ENCODE measurements at regions not wholly inside any gene's neighbourhood (a gene's known extent, or its start where the extent isn't known, plus 50 kb on each side); places are given as distances from the start of the nearest gene placed in this dataset.

GRCh38 chr5:81848362-81848880, 97.5 kb upstream of the SSBP2 start:
- in situ Hi-C loops (cut with HindIII; ENCODE audit: extremely low pct_ligation_motif_present, low pct_unique_long_range_greater_than_20kb), result loop anchor here (25.0 kb wide), 1 partner anchor 336 kb away; no protein-coding TSS in a partner anchor
- no peak overlapping the region for H3K4me3 ChIP-seq (replicated peaks in 1 of 3; ENCODE audit: insufficient read depth in 1 of 3, low read depth in 2 of 3, low read length in 3 of 3)
- H3K36me3 ChIP-seq (replicated peaks in 1 of 2; ENCODE audit: control insufficient read depth in 1 of 2, insufficient read depth in 2 of 2, low read length in 2 of 2), result no peaks in the 10 kb centered on the region
- peaks cover 3 to 15% of the 10 kb centered on the region in 2 experiments; a peak in 3 of 5 replicates for H3K27me3 ChIP-seq (ENCODE audit: control insufficient read depth in 1 of 2, insufficient read depth in 2 of 2, low read length in 2 of 2)
- CTCF ChIA-PET (ENCODE audit: low intra/inter-chr PET ratio, low total read pairs), result no interaction called here
- POLR2A ChIA-PET, result no interaction called here
- ATAC-seq, result no peak
- intact Hi-C loops (cut with micrococcal nuclease; ENCODE audit: unreplicated experiment), result no loop called here
- no peak for DNase-seq (ENCODE audit: low spot score)
- 5% methylated on average over 1 of the region's 1 CpG for WGBS (ENCODE audit: low lambda C conversion rate)
- no peak overlapping the region for H3K9ac ChIP-seq (ENCODE audit: insufficient read depth, low read depth, low read length)
- FAIRE-seq, result no peak
- no peak overlapping the region for H2AFZ ChIP-seq (ENCODE audit: low read length)
- H4K20me1 ChIP-seq (ENCODE audit: insufficient read depth, low read length), result no peaks in the 10 kb centered on the region
- TF ChIP-seq ZNF878 (CRISPR knock-in tag; IDR thresholded peaks at IDR 0.05), result no peak
- TF ChIP-seq, protein P1, sequence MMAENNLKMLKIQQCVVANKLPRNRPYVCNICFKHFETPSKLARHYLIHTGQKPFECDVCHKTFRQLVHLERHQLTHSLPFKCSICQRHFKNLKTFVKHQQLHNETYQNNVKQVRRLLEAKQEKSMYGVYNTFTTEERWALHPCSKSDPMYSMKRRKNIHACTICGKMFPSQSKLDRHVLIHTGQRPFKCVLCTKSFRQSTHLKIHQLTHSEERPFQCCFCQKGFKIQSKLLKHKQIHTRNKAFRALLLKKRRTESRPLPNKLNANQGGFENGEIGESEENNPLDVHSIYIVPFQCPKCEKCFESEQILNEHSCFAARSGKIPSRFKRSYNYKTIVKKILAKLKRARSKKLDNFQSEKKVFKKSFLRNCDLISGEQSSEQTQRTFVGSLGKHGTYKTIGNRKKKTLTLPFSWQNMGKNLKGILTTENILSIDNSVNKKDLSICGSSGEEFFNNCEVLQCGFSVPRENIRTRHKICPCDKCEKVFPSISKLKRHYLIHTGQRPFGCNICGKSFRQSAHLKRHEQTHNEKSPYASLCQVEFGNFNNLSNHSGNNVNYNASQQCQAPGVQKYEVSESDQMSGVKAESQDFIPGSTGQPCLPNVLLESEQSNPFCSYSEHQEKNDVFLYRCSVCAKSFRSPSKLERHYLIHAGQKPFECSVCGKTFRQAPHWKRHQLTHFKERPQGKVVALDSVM (CRISPR knock-in tag; IDR thresholded peaks at IDR 0.05), result no peak
- TF ChIP-seq TRIM24 (CRISPR knock-in tag; IDR thresholded peaks at IDR 0.05), result no peak
- peak; percentile 89 for TF ChIP-seq PRDM15 (CRISPR knock-in tag; IDR thresholded peaks at IDR 0.05)
- TF ChIP-seq ZBTB7B (CRISPR knock-in tag; IDR thresholded peaks at IDR 0.05), result no peak
- no peak overlapping the region for H3K27ac ChIP-seq (ENCODE audit: extremely low read length, insufficient read depth, low read length)
- H3K79me2 ChIP-seq (ENCODE audit: insufficient read depth, low read length), result no peaks in the 10 kb centered on the region
- BruUV-seq (replicated peaks), result no TSS peak
- H3K4me1 ChIP-seq (ENCODE audit: insufficient read depth, low read length), result 0 out of 2 replicates have a peak, but pooled peaks cover 8% of the 10 kb centered on the region
- H3K9me3 ChIP-seq (ENCODE audit: low read length), result no peaks in the 10 kb centered on the region
- no peak overlapping the region for H3K4me2 ChIP-seq (ENCODE audit: low read depth, low read length)

Measured in HepG2 (cell line).